ENCODE measurements at regions not wholly inside any gene's neighbourhood (a gene's known extent, or its start where the extent isn't known, plus 50 kb on each side); places are given as distances from the start of the nearest gene placed in this dataset.

GRCh38 chr2:3094999-3095958 is 282.3 kb downstream of the EIPR1 start:
- Histone ChIP-seq H3K36me3 (ENCODE audit: low read depth) (no peaks in the 10 kb centered on the region), H3K9me3 (ENCODE audit: insufficient read depth, low read depth) (no peaks in the 10 kb centered on the region; the same call in 1 of the 2 replicates), H3K9me2 (ENCODE audit: insufficient read depth) (no peaks in the 10 kb centered on the region), H3K27me3 (ENCODE audit: insufficient read depth, low read depth) (peaks cover 73% of the 10 kb centered on the region), H3K4me1 (replicated peaks; ENCODE audit: insufficient read depth) (no peaks in the 10 kb centered on the region), H2AFZ (no peak overlapping the region), H4K20me1 (ENCODE audit: insufficient read depth) (no peaks in the 10 kb centered on the region), H3K4me2 (no peak overlapping the region), H3K27ac (no peak overlapping the region), H3K4me3 (no peak overlapping the region), H3K79me2 (ENCODE audit: low read depth) (no peaks in the 10 kb centered on the region), H3F3A (ENCODE audit: insufficient read depth, low read depth) (no peaks in the 10 kb centered on the region)
- TF ChIP-seq CTCF (conservative IDR thresholded peaks at IDR 0.05) (no peak), EZH2 (IDR thresholded peaks at IDR 0.05; ENCODE audit: low read depth) (no peak)
- no peak for DNase-seq
- no TSS peak for BruUV-seq (replicated peaks)
- POLR2A ChIA-PET (ENCODE audit: unreplicated experiment) = no interaction called here
- intact Hi-C loops (cut with micrococcal nuclease; ENCODE audit: unreplicated experiment) = no loop called here
- CTCF ChIA-PET = no interaction called here

GRCh38 chr2:3094318-3094717 is 283.3 kb downstream of the EIPR1 start:
- intact Hi-C loops (cut with micrococcal nuclease; ENCODE audit: unreplicated experiment) = no loop called here
- H3F3A ChIP-seq (ENCODE audit: insufficient read depth, low read depth) = no peaks in the 10 kb centered on the region
- H3K4me3 ChIP-seq = no peak overlapping the region
- TF ChIP-seq CTCF (conservative IDR thresholded peaks at IDR 0.05) (no peak), EZH2 (IDR thresholded peaks at IDR 0.05; ENCODE audit: low read depth) (no peak)
- no peaks in the 10 kb centered on the region for H3K4me1 ChIP-seq (replicated peaks; ENCODE audit: insufficient read depth)
- ChIA-PET POLR2A (ENCODE audit: unreplicated experiment) (no interaction called here), CTCF (no interaction called here)
- BruUV-seq (replicated peaks) = no TSS peak
- no peak overlapping the region for H3K4me2 ChIP-seq
- H3K79me2 ChIP-seq (ENCODE audit: low read depth) = no peaks in the 10 kb centered on the region
- H3K27me3 ChIP-seq (ENCODE audit: insufficient read depth, low read depth) = peaks cover 63% of the 10 kb centered on the region
- no peak for DNase-seq
- no peaks in the 10 kb centered on the region; the same call in 1 of the 2 replicates for H3K9me3 ChIP-seq (ENCODE audit: insufficient read depth, low read depth)
- H2AFZ ChIP-seq = no peak overlapping the region
- no peaks in the 10 kb centered on the region for H4K20me1 ChIP-seq (ENCODE audit: insufficient read depth)
- H3K36me3 ChIP-seq (ENCODE audit: low read depth) = no peaks in the 10 kb centered on the region
- H3K27ac ChIP-seq = no peak overlapping the region
- no peaks in the 10 kb centered on the region for H3K9me2 ChIP-seq (ENCODE audit: insufficient read depth)

GRCh38 chr2:3091696-3092095 is 285.9 kb downstream of the EIPR1 start:
- intact Hi-C loops (cut with micrococcal nuclease; ENCODE audit: unreplicated experiment) = no loop called here
- no peak for TF ChIP-seq EZH2 (IDR thresholded peaks at IDR 0.05; ENCODE audit: low read depth)
- no peak for TF ChIP-seq CTCF (conservative IDR thresholded peaks at IDR 0.05)
- H4K20me1 ChIP-seq (ENCODE audit: insufficient read depth) = no peaks in the 10 kb centered on the region
- H3K4me2 ChIP-seq = no peak overlapping the region
- no peak overlapping the region for H3K4me3 ChIP-seq
- no peaks in the 10 kb centered on the region for H3K79me2 ChIP-seq (ENCODE audit: low read depth)
- no peak for DNase-seq
- no peak overlapping the region for H3K27ac ChIP-seq
- H3K9me2 ChIP-seq (ENCODE audit: insufficient read depth) = no peaks in the 10 kb centered on the region
- H3K9me3 ChIP-seq (ENCODE audit: insufficient read depth, low read depth) = no peaks in the 10 kb centered on the region; the same call in 1 of the 2 replicates
- no peaks in the 10 kb centered on the region for H3K36me3 ChIP-seq (ENCODE audit: low read depth)
- H3K27me3 ChIP-seq (ENCODE audit: insufficient read depth, low read depth) = peaks cover 37% of the 10 kb centered on the region
- ChIA-PET POLR2A (ENCODE audit: unreplicated experiment) (no interaction called here), CTCF (no interaction called here)
- no peaks in the 10 kb centered on the region for H3F3A ChIP-seq (ENCODE audit: insufficient read depth, low read depth)
- H3K4me1 ChIP-seq (replicated peaks; ENCODE audit: insufficient read depth) = no peaks in the 10 kb centered on the region
- no peak overlapping the region for H2AFZ ChIP-seq
- no TSS peak for BruUV-seq (replicated peaks)

Measured in PC-9 (cell line).